GM19452 (cell line): ENCODE measurements at regions not wholly inside any gene's neighbourhood (a gene's known extent, or its start where the extent isn't known, plus 50 kb on each side); places are given as distances from the start of the nearest gene placed in this dataset.
"Not testable (repeated sequence)": the region's sequence is repeated elsewhere in the genome, so short reads cannot be mapped to it uniquely, and the experiment has no call there.

ENCODE experiments used
- ATAC-seq: cut with Tn5 transposase; IDR thresholded peaks from one replicate; pipeline ENCODE4 v1.9.1; 2021; ENCODE audit not compliant: unreplicated experiment

- no peak for ATAC-seq
Measured at GRCh38 chr9:84054341-84055010, 73.9 kb downstream of the RMI1 start.

GRCh38 chr9:84057662-84058061, 77.1 kb downstream of the RMI1 start:
- ATAC-seq, result no peak

- ATAC-seq, result no peak
Measured at GRCh38 chr9:84059936-84060335, 79.3 kb downstream of the RMI1 start.

- ATAC-seq, result no peak
Measured at GRCh38 chr9:84061613-84062193, 81.1 kb downstream of the RMI1 start.

GRCh38 chr9:84062538-84062937, 81.9 kb downstream of the RMI1 start:
- ATAC-seq, result no peak

- ATAC-seq, result no peak
Measured at GRCh38 chr9:84067821-84068220, 87.2 kb downstream of the RMI1 start.

GRCh38 chr9:84068872-84069271, 88.3 kb downstream of the RMI1 start:
- ATAC-seq, result no peak

- ATAC-seq, result no peak
Measured at GRCh38 chr9:84070590-84070989, 90.0 kb downstream of the RMI1 start.

GRCh38 chr9:84072621-84073180, 92.1 kb downstream of the RMI1 start:
- ATAC-seq, result no peak

- no peak for ATAC-seq
Measured at GRCh38 chr9:84075004-84075403, 94.4 kb downstream of the RMI1 start.

- ATAC-seq, result no peak
Measured at GRCh38 chr9:84076384-84076783, 95.8 kb downstream of the RMI1 start.

- not testable (repeated sequence) for ATAC-seq
Measured at GRCh38 chr9:84077816-84078215, 97.2 kb downstream of the RMI1 start.

- ATAC-seq, result no peak
Measured at GRCh38 chr9:84079994-84080393, 99.4 kb downstream of the RMI1 start.

- no peak for ATAC-seq
Measured at GRCh38 chr9:84101964-84102632, 121.5 kb downstream of the RMI1 start.

- no peak for ATAC-seq
Measured at GRCh38 chr9:84103651-84104377, 123.2 kb downstream of the RMI1 start.

GRCh38 chr9:84107081-84107480, 126.5 kb downstream of the RMI1 start:
- no peak for ATAC-seq

GRCh38 chr9:84107995-84108394, 127.4 kb downstream of the RMI1 start:
- no peak for ATAC-seq

- ATAC-seq, result no peak
Measured at GRCh38 chr9:84111726-84112125, 131.1 kb downstream of the RMI1 start.

GRCh38 chr9:84121991-84122523, 141.5 kb downstream of the RMI1 start:
- no peak for ATAC-seq

- no peak for ATAC-seq
Measured at GRCh38 chr9:84122572-84122971, 142.0 kb downstream of the RMI1 start.
